GM19099 (cell line): ENCODE measurements at regions not wholly inside any gene's neighbourhood (a gene's known extent, or its start where the extent isn't known, plus 50 kb on each side); places are given as distances from the start of the nearest gene placed in this dataset.

Source experiments
- POLR2A ChIP-seq: IDR thresholded peaks from 3 replicates; pipeline ENCODE4 v1.6.1; 2011; ENCODE audit warnings: low read depth; ENCODE audit not compliant: insufficient read length; ENCODE audit errors: extremely low read depth

DNA sequence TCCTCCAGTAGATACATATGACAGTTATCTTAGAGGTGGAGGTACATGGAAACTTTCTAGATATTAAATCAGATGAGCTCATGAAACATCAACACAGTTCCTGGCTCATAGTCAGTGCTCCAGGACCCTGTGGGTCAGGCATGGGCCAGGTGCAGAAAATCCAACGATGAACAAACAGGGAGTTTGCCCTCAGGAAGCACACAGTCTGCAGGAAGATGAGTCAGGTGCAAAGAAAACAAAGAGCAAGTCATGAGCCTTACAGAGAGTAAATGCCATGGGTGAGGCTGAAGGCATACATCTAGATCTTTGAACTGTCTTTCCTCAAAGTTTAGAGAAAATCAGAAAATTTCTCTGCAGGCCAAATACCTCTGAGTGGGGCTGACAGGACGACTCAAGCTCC lies 184.2 kb upstream of the TPM1 start:
- no peak for TF ChIP-seq POLR2A

DNA sequence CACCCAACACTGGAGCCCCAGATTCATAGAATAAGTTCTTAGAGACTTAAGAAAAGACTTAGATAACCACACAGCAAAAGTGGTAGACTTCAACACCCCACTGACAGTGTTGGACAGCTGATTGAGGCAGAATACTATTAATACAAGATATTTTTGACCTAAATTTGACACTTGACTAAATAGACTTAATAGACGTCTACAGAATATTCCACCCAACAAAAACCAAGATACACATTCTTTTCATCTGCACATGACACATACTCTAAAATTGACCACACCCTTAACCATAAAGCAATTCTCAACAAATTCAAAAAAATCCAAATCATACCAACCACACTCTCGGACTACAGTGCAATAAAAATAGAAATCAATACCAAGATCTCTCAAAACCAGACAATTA lies 179.8 kb upstream of the TPM1 start:
- TF ChIP-seq POLR2A: no peak

GRCh38 chr15:62866366-62866765 lies 176.2 kb upstream of the TPM1 start:
- TF ChIP-seq POLR2A: no peak

DNA sequence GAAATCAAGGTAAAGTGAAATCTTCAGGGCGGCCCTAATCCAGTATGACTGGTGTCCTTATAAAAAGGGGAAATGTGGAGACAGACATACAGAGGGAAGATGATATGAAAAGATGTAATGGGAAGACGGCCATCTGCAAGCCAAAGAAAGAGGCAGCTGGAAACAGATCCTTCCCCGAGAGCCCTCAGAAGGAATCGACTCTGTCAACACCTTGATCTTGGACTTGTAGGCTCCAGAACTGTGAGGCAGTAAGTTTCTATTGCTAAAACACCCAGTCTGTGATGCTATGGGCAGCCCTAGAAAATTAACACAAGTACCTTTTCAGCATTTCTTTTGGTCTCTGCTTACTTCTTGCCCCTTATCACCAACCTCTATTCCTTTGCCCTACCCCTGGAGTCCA lies 174.7 kb upstream of the TPM1 start:
- TF ChIP-seq POLR2A: no peak

DNA sequence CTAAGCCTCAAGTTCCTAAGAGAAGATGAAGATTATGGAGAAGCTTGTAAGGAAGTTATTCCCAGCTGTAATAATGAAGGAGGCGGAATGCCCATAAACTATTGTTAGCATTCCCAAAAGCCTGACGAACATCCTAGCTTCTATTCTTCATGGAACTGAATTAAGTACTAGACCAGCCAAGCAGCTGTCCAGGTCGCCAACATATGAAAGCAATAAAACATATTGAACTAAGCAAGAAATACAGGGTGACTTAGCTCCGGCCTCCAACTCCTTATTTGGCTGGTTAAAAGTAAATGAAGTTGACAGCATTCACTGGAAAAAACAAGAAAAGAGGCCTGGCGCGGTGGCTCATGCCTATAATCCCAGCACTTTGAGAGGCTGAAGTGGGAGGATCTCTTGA lies 174.0 kb upstream of the TPM1 start:
- no peak for TF ChIP-seq POLR2A

GRCh38 chr15:62869116-62869515 lies 173.4 kb upstream of the TPM1 start:
- TF ChIP-seq POLR2A: no peak

- no peak for TF ChIP-seq POLR2A
These were observed 172.3 kb upstream of the TPM1 start for GRCh38 chr15:62870216-62870615.

DNA sequence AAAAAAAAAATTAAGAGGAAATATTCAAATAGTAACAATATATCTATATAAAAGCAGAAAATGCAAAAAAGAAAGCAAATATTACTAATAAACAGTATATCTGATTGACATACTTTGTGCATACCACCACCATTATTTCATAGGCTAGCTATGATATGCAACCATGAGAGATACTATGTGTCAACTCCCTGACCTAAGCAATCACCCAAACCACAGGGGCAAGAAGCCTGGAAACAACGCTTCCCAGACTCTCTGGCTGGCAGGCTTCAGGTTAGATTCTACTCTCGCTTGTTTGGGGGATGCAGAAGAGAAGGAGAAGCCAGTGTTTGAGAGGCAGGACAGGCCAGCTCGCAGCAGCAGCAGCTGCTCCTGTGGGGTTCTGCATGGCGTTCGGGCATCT lies 169.3 kb upstream of the TPM1 start:
- no peak for TF ChIP-seq POLR2A

DNA sequence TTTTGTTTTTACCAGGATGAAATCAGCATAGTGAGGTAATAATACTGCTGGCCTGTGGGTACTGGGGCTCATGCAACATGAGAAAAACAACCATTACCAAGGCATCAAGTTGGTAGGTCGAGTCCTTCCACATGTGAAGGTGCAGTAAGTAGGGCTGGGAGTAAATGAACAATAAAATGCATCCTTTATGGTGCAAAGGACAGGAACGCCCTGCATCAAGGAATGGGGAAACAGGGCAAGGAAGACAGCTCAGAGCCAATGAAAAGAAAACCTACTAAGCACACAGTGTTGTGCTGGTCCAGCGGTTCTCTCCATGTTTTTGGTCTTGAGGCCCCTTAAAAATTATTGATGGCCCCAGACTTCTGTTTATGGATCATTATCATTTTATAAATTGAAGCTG lies 168.5 kb upstream of the TPM1 start:
- TF ChIP-seq POLR2A: no peak

DNA sequence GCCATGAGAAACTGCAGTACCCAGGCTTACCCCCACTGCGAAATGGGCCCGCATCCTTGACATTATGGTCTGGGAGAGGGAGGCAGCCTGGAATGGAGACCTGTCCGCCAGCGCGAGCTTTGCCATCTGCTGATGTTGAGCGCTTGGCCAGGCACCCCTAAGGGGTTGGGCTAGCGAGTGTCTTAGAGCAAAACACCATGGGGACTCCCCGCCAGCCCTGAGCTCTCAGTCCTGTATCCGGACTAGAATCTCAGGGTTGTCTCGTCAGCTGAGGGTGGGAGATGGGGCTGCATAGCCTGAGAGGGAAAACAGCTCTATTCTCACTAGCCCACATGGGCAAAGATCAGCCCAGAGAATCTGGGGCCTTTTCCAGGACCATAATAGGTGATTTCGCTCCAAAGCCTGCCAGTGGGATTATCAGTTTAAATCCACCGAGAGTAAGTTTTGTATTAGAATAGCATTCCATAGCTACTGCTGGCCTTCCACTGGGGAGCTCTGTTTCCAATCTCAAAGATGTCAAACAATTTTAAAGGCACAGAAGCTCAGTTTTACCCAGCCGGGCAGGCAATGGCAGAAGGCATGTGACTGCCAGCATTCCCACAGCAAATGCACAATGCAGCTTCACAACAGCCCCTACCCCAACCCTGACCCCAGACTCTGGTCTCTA lies 167.5 kb upstream of the TPM1 start:
- no peak for TF ChIP-seq POLR2A

DNA sequence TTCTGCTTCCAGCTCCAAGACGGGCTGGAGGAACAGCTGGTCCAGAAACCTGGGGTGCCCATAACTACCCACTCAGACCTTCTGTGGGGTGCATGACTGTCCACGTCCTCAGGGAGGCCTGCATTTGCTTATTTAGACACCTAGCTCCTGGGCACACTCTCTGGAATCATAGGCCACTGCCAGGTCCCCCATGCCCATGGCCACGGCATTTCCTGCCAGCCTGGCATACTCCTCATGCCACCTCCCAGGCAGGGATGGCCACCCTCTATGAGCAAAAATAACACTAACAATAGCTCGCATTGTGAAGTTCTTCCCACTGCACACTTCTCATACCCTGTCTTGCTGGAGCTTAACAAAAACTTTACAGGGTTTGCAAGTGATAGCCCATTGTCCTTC lies 166.9 kb upstream of the TPM1 start:
- no peak for TF ChIP-seq POLR2A

GRCh38 chr15:62877276-62877857 lies 165.2 kb upstream of the TPM1 start:
- TF ChIP-seq POLR2A: no peak

DNA sequence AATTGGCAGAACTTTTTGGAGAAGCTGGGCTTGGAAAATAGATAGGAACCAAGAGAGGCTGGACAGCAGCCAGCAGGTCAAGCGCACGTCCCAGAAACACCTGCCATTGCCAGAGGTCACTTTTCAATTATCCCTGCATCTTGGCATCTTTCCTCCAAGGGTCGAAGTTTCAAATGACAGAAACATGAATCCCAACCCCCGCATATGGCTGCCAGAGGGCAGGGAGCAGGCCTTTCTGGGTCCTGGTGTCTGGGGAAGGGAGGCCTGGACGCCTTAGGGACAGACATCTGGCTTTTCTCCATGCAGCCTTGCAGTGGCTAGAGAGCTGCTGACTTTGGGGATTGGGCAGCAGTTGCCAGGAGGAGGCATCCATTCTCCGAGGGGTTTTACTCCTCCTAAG lies 164.5 kb upstream of the TPM1 start:
- no peak for TF ChIP-seq POLR2A

- TF ChIP-seq POLR2A: no peak
These were observed 162.8 kb upstream of the TPM1 start for GRCh38 chr15:62879770-62880169.

GRCh38 chr15:62880278-62880677 lies 162.3 kb upstream of the TPM1 start:
- TF ChIP-seq POLR2A: no peak

GRCh38 chr15:62881056-62881455 lies 161.5 kb upstream of the TPM1 start:
- no peak for TF ChIP-seq POLR2A

DNA sequence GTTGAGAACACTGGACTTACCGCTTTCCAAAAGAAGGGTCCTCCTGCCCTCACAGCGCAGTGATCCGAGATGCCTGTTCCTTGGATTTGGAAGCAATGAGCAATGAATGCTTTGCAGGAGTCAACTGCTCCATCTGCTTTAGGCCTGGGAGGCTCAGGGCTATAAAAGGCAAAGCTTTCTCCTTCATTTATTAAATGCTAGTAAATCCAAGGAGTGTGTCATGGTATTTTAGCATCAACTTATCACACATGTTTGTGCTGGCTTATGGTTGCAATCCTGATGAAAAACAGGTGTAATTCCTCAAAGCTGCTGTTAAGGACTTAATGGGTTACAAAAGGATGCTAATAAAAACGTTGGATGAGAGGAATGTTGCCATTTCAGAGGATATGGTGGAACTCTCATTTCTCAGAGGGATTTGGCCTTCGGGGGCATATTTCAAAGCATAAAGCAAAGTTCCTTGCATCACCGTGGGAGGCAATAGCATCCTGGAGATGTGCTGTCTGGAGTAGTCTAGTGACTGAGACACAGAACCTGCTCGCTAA lies 158.5 kb upstream of the TPM1 start:
- no peak for TF ChIP-seq POLR2A
